Neutrophil (primary cell): ENCODE measurements at regions not wholly inside any gene's neighbourhood (a gene's known extent, or its start where the extent isn't known, plus 50 kb on each side); places are given as distances from the start of the nearest gene placed in this dataset.

Experiments used
- H3K27ac ChIP-seq: fragments of 200-600 bp; sonication (generic); 2 replicates; pipeline ENCODE4 v1.5.1; 2016; ENCODE audit warnings: mild to moderate bottlenecking, moderate library complexity
- H3K27me3 ChIP-seq: fragments of 200-600 bp; sonication (generic); 2 replicates; pipeline ENCODE4 v1.6.0; 2016; ENCODE audit warnings: mild to moderate bottlenecking
- H3K36me3 ChIP-seq: fragments of 200-600 bp; sonication (generic); 2 replicates; pipeline ENCODE4 v1.5.1; 2017
- H3K4me1 ChIP-seq, 2 experiments: fragments of 200-600 bp in 1 of 2; sonication (generic) in 1 of 2; 1 replicate in 1 of 2; 2 replicates in 1 of 2; pipeline versions ENCODE4 v1.5.1 to v1.6.1; 2013 to 2016; ENCODE audit warnings: low read depth in 1 of 2, low read length in 1 of 2, mild to moderate bottlenecking in 1 of 2, moderate library complexity in 1 of 2; ENCODE audit not compliant: control insufficient read depth in 1 of 2, insufficient read depth in 1 of 2
- H3K4me3 ChIP-seq, 2 experiments: fragments of 200-600 bp in 1 of 2; sonication (generic) in 1 of 2; 1 replicate in 1 of 2; 2 replicates in 1 of 2; pipeline ENCODE4 v1.5.1; 2013 to 2016; ENCODE audit warnings: low read depth in 1 of 2, low read length in 1 of 2, mild to moderate bottlenecking in 1 of 2, moderate library complexity in 1 of 2
- H3K9me3 ChIP-seq: fragments of 200-600 bp; sonication (generic); 2 replicates; pipeline ENCODE4 v1.5.1; 2016
- TF ChIP-seq, protein P1 (sequence below): fragments of 200-600 bp; sonication (generic); IDR thresholded peaks from 2 replicates; pipeline ENCODE4 v1.5.1; 2016; ENCODE audit warnings: antibody characterized with exemption

- TF ChIP-seq, protein P1, sequence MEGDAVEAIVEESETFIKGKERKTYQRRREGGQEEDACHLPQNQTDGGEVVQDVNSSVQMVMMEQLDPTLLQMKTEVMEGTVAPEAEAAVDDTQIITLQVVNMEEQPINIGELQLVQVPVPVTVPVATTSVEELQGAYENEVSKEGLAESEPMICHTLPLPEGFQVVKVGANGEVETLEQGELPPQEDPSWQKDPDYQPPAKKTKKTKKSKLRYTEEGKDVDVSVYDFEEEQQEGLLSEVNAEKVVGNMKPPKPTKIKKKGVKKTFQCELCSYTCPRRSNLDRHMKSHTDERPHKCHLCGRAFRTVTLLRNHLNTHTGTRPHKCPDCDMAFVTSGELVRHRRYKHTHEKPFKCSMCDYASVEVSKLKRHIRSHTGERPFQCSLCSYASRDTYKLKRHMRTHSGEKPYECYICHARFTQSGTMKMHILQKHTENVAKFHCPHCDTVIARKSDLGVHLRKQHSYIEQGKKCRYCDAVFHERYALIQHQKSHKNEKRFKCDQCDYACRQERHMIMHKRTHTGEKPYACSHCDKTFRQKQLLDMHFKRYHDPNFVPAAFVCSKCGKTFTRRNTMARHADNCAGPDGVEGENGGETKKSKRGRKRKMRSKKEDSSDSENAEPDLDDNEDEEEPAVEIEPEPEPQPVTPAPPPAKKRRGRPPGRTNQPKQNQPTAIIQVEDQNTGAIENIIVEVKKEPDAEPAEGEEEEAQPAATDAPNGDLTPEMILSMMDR, result no peak
- Histone ChIP-seq H3K9me3 (no peaks in the 10 kb centered on the region), H3K27ac (no peak overlapping the region), H3K27me3 (no peaks in the 10 kb centered on the region), H3K4me3 (no peak overlapping the region), H3K36me3 (no peaks in the 10 kb centered on the region), H3K4me1 (no peaks in the 10 kb centered on the region)
These were observed 315.0 kb downstream of the OXSM start for GRCh38 chr3:26104851-26105251.

DNA sequence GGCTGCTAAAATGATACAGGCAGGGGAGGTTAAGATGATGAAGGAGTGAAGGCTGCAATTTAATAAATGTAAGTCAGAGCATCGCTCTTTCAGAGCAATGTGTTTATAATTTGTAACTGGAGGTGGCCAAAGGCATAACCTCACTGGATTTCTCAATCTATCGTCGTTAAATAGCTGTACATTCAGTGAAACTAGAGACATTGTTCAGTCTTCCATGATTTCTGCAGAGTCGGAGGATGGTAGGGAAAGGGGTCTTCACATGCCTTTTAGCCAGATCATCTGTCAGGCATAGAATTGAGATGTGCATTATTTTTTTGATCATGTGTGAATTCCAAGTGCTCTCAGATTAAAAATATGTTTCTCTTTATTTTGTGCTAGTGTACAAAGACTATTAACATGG, 315.4 kb downstream of the OXSM start:
- Histone ChIP-seq H3K4me1 (no peaks in the 10 kb centered on the region), H3K4me3 (no peak overlapping the region), H3K9me3 (no peaks in the 10 kb centered on the region), H3K27ac (no peak overlapping the region), H3K36me3 (no peaks in the 10 kb centered on the region), H3K27me3 (no peaks in the 10 kb centered on the region)
- TF ChIP-seq, protein P1, result no peak

DNA sequence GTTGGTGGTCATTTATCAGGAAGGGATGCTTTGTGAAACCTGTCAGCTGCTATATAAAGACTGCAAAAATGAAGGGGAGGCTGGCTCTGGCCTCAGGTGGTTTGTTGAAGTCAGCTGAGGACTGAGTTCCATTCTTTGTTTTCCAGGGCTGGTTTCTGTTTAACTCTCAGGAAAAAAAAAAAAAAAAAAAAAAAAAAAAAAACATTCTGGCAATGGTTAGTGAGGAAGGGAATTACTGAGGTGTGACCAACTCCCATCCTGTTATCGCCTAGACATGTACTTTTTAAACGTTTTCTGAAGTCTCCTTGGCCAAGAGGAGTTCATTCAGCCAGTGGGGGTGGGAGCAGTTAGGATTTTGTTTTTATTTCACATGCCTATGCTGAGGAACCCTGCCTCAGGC, 316.3 kb downstream of the OXSM start:
- Histone ChIP-seq H3K9me3 (no peaks in the 10 kb centered on the region), H3K4me3 (no peak overlapping the region), H3K36me3 (no peaks in the 10 kb centered on the region), H3K4me1 (no peaks in the 10 kb centered on the region), H3K27ac (no peak overlapping the region), H3K27me3 (no peaks in the 10 kb centered on the region)
- TF ChIP-seq, protein P1, result no peak

- H3K36me3 ChIP-seq, result no peaks in the 10 kb centered on the region
- H3K4me1 ChIP-seq, result no peaks in the 10 kb centered on the region
- no peak overlapping the region for H3K27ac ChIP-seq
- H3K9me3 ChIP-seq, result no peaks in the 10 kb centered on the region
- H3K27me3 ChIP-seq, result no peaks in the 10 kb centered on the region
- TF ChIP-seq, protein P1, result no peak
- no peak overlapping the region for H3K4me3 ChIP-seq
These were observed 319.1 kb downstream of the OXSM start for GRCh38 chr3:26108846-26109489.

GRCh38 chr3:26114851-26115250, 325.0 kb downstream of the OXSM start:
- TF ChIP-seq, protein P1, result no peak
- H3K4me3 ChIP-seq, result no peak overlapping the region
- no peak overlapping the region for H3K27ac ChIP-seq
- H3K36me3 ChIP-seq, result no peaks in the 10 kb centered on the region
- no peaks in the 10 kb centered on the region for H3K27me3 ChIP-seq
- no peaks in the 10 kb centered on the region for H3K4me1 ChIP-seq
- no peaks in the 10 kb centered on the region for H3K9me3 ChIP-seq
